NCI-H1694 treated with DMSO at 0.1 percent for 48 hours (cell line): ENCODE measurements at regions not wholly inside any gene's neighbourhood (a gene's known extent, or its start where the extent isn't known, plus 50 kb on each side); places are given as distances from the start of the nearest gene placed in this dataset.

Source experiments
- DNase-seq: peaks from one replicate; lab custom pipeline; 2025; lab: John Stamatoyannopoulos, UW

DNA sequence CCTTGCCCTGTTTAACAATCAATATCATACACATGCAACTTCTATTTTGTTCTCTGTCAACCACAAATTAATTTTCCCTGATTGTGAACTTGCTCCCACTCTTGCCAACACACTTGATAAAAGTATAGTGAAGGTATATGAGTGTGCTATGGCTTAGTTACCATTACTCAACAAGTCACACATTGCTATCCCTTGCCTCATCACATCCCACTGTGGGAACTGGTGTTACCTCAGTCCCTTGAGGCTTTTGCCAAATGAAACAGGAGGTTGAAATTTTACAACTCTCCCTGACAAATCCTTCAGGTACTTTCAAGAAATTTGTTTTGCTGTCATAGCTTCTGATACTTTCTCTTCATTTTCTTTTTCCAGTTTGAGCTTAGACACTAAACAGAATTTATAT lies 472.5 kb upstream of the SEMA3D start:
- no peak for DNase-seq

DNA sequence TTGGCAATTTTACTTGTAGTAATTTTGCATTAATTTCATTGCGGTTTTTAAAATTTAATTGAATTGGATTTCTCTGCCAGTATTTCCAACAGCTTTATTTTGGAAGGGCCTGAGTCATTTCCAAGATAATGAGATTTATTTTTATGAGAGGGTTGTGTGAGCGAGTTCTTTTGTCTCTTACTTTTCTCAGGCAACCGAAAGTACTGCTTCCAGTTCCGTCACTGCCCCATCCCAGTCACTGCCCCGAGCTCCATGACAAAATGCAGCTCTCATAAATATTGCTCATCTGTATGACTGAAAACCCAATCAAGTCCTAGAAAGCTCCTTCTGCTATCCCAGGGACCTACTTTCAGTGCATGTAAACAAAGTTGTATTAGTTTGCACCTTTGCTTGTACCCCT lies 468.4 kb upstream of the SEMA3D start:
- no peak for DNase-seq

DNA sequence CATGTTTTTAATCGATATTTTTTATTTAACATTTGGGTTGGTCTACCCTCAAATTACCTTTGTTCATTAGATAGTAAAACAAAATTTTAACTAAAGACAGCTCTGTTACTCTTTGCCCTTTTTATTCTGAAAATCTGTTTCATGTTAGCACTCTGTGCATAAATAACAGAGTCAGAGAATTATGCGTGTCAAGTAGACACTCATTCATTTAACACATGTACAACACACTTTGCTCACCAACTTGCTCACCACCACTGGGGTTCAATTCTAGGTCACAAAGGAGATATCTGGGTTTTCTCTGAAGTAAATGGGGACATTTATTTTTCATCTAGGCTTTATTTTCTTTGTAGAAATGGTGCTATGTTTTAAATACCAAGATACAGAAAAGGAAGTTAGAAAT lies 457.4 kb upstream of the SEMA3D start:
- no peak for DNase-seq

DNA sequence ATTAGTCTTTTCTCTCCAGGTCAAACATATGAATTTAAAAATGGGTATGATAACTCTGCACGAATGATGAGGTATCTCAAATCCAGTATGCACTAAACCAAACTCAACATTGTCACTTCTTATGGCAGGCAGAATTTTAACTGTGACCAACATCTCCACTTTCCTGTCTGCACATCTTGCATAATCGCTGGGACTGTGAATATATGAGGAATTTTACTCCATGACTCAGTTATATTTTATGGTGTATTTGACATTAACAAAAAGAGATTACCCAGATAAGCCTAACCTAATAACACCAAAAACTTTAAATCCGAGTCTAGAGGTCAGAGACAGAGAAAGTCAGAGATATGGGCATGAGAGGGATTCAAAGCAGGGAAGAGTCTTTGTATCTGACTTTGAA lies 454.5 kb upstream of the SEMA3D start:
- DNase-seq = no peak

DNA sequence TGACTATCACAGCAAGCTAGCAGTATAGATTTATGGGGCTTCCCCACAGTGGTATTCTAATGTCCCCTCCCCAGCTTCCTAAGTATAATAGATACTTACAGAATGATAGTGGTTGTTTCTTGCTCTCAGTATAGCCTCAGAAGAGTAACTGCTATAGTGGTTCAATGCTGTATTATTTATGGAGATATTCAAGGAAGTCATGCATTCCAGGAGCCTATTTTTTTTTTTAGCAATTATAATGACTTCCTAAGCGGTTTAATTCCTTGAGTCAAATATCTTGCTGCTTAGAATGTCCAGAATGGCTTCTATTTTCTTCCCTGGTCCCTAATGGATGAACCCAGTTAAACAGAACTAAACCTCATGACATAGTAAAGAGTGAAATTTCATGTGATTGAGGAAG lies 451.5 kb upstream of the SEMA3D start:
- no peak for DNase-seq

DNA sequence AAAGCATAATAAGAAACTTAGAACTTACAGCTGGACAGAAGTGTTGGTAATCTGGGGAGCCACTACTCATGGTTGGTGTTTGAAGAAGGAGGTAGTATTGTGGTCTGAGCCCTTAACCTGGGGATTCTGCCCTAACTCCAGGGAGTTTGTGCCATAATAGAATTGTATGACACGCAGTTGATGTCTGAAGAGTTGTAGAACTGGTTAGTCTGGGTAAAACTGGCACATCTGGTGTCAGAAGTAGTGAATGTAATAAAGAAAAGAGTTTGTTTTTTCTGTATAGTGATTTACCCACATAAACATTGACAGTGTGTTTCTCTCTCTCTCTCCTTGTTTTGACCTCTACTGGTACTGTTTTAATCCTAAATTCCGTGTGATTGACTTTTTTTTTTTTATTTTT lies 448.1 kb upstream of the SEMA3D start:
- no peak for DNase-seq

DNA sequence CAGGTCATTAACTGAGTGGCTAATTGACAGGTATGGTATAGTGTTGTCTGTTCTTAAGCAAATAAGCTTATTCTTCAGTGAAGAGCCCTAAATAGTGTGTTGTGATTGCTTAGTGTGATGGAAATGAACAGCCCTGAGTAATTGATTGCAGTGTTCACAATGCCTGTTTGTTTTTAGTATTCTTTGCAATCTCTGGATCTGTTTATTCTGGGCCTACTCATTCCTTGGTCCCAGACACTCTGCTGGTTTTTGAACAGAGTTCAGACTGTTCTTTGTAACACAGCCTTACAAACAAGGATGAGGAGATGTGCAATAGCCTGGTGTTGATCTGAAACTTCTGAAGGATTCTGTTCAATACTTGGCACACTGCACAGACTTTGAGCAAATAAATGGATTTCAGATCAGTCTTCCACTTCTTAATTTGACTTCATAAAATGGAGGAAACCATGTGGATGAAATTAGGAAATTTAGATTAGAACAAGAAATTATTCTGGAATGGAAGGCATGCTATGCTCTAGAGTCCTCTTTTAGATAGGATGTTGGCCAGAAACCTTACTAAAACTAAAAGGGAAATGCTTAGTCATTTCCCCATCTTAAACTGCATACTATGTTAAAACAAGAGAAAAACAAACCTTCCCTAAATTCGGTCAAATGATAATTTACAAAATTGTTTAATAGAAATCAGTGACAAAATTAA lies 444.2 kb upstream of the SEMA3D start:
- DNase-seq = no peak

DNA sequence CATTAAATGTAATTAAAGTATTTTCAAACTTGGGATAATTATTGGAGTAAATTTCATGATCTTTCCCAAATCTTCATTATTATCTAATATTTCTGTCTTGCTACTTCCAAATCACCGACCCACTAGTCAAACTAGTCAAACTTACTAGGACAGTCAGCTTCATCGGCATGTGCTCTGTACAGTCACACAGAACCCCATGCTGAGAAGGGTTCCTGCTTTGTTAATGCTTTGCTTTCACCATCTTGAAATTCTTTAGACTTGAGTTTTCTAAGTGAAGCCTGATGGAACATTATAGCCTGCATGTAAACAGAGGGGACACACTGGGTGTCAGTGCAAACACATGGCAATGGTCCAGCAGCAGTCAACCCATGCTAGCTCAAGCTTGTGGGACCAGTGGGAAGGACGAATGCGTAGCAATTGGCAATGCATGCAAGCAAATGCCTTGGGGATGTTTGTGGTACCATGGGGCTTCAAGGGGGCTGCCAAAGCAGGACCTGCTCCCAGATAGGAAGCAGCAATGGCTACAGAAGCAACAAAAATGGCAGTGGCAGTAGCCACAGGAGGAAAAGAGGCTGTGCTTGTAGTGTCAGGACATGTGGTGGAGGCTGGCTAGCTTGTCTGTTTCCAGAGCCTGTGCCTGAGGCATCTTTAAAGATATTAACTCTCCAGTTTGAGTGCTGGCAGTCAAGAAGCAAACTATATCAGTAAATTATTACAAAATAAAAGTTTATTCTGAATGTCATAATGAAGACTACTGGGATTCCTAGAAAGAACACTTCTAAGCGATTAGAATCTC lies 441.1 kb upstream of the SEMA3D start:
- DNase-seq = no peak

DNA sequence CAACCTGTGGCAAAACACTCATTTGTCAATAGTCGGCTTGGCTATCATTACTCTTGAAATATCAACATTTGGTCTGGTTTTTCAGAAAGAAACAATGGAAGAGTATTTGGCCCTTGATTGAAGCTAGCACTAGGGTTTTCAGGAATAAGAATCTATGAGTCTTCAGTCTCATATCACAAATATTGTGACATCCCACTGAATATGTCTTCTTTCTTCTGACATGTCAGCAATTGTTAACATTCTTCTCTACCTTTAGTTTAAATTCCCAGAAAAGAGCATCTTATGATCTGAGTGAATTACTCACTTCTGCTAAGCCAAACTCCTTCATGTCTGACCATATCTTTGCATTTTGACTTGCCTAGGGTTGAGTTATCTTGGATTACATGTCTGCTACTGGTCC lies 435.2 kb upstream of the SEMA3D start:
- no peak for DNase-seq

DNA sequence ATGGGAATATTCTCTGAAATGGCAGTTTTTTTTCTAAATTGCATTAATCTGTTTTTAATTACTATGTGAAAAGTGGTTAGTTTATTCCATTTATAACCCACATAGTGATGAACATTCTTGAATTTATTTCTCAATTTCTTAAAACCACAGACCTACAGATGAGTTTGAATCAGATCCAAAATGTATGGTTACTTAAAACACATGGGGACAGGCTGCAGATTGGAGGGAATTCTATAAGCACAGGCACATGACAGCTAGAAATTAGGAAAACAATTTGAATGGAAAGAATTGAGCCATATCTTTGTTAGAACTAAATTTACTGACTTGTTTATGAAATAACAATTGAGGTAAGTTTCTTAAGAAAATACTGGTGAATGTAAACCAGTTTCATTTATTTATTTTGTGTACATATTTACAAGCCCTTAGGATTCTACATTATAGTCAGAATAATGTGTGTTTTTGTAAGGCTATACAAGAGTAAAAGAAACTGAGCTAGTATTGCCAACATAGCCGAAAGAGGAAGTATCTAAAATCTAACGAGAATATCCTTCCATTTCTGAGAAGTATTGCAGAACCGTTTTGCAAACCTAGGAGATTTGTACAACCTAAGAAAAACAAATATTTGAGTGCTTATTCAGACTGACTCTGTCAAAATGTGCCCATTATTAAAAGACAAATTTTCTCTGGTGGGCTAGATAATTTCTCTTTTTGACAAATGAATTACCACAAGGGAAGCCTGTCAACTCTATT lies 434.3 kb upstream of the SEMA3D start:
- DNase-seq = no peak

DNA sequence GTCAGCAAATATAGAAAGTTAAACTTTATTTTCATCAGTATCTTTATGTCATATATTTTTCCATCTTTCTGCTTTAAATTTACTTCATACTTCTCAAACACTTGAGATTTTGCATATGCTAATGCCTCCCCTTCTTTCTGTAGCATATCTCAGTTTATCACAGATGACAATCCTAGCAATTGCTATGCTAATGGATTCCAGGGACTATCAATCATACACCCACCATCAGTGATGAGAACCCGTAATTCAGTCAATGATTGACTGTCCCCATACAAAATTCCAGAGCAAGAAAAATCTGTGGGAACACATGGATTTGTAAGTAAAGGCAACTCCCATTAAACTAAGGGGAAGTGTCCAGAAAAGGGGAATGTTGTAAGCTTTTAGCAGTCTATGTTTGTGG lies 432.4 kb upstream of the SEMA3D start:
- no peak for DNase-seq

DNA sequence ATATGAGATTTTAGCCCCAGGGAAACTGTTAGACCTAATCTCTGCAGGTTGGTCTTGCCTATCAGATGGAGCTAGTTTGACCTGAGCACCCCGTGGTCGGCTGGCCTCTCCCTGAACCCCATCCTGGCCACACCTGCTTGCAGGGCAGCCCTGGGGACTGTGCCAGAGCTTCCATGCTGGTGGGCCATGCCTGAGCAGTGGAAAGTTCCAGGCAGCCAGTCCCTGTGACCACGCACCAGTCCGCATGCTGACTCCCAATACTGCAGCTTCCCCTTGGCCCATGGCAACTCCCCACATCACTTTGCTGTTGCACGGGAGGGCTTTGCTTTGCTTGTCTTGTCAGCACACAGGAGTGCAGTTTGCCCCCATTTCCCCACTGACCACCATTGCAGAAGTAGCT lies 427.8 kb upstream of the SEMA3D start:
- no peak for DNase-seq

DNA sequence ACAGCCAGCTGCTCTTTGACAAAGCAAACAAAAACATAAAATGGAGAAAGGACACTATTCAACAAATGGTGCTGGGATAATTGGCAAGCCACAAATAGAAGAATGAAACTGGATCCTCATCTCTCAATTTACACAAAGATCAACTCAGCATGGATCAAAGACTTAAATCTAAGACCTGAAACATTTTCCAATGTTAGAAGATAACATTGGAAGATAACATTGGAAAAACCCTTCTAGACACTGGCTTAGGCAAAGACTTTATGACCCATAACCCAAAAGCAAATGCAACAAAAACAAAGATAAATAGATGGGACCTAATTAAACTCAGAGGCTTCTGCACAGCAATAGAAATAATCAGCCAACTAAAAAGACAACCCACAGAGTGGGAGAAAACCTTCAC lies 425.7 kb upstream of the SEMA3D start:
- DNase-seq = no peak

DNA sequence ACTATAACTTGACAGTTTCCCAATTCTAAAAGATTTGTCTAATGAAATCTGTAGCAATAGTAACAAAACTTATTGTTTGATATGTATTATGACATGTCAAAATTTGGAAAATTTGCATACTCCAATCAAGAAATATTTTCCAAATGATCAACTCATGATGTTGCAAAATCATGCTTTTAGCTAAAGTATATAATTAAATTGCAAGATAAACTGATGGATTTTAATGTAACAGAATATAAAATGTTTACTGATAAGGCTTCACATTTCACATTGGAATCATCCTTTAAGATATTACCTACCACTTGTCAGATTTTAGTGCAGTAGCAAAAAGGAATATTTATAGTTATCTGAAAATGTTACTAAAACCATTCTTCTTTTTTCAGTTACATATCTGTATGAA lies 421.9 kb upstream of the SEMA3D start:
- no peak for DNase-seq

DNA sequence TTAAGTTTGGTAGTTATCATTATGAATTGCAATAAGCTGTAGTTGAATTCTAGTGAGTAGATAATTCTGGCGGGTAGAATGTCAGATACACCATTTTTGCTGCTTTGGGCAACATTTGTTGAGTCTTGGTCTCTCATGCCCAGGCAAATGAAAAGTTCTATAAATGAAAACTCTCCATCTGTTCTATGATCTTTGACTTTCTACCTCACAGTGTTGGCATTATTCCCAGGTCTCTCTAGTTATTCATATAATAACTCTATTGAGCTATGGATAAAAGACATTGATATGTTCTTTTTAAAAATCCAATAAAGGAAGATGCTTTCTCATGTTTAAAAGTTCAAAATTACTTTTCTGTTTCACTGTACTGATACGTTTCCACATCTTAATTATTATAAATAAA lies 415.3 kb upstream of the SEMA3D start:
- peak; percentile 97 for DNase-seq

DNA sequence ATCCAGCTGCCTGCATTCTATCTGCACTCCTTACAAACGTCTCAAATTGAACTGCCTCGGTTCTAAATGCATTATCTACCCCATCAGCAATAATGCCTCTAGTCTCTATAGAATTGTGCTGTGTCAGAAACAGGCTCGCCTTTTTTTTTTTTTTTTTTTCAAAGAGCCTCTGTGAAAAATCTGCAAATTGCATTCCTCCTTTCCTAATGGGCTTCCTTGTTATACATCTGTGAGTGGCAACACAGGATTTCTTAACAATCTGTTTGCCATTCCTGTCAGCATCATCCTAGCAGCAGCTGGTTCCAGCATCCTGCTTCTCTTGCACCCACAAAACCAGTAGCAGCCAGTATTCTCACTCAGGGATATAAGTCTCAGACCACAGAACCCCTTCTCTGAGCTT lies 413.5 kb upstream of the SEMA3D start:
- peak; percentile 62 for DNase-seq

DNA sequence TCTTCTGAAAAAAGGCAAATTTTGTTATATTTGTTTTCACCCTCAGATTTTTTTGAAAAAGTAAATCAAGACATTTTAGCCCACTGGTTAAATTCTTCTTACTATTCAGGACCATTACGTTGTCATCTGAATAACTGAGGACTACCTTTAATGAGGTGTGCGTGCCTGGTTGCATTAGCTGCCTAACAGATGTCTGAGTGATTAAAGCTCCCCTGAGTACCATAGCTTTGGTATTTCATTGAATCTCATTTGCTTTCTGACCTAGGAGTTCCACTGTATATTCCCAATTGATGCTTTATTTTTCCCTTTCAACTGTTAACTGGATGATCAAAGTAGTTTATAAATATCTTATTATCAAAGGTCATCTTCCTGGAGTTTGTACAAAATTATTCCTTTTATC lies 410.0 kb upstream of the SEMA3D start:
- DNase-seq = peak; percentile 38

DNA sequence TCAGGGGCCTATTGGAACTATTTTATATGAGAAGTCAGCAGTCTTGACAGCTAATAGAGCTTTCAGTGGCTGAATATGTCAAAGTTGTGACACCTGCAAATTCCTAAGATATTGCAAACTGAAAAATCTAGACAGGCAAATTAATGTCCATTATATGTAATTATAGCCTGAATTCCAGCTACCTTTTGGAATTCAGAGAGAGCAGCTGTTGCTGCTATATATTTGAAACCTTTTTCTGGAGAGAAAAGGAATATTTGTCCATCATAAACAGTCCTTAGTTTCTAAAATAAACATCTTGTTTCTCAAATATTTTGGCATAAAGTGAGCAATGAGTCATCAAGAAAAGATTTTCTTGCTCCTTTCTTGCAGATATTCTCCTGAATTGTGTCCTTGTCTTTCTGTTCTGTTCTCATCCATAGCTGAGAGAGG lies 408.9 kb upstream of the SEMA3D start:
- DNase-seq = no peak

DNA sequence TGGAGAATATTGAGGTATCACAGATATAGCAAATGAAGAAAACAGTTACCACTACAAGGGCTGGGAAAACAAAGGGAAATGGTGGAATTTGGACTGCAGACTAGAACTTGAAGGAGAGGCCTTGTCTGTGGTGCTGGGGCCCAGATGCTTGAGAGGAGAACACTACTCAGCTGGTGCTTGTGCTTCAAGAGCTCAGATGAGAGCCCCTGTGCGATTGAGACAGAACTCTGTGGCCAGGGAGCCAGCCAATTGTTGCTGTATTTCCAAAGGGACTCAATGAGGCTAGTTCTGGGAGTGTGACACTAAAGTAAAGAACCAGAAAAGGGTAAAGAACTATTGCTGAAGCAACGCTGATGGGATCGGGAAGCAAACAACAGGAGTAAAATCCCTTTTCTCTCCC lies 406.5 kb upstream of the SEMA3D start:
- no peak for DNase-seq

DNA sequence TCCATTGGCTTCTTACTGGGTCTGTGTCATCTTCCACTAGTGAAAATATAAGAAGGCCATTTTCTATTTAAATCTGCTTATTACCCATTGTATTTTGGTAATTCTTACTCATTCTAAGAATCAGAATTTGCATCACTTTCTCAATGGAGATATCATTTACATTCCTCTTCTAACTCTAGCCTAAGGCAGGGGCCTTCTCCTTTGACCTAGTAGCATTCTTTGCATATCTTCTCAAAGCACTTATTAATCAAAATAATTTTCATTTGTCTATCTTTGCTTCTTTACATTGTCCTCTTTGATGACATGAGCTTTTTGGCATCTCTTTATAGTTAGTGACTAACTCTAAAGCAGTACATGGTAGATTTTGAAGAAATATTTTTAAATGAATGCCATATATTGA lies 400.9 kb upstream of the SEMA3D start:
- no peak for DNase-seq

DNA sequence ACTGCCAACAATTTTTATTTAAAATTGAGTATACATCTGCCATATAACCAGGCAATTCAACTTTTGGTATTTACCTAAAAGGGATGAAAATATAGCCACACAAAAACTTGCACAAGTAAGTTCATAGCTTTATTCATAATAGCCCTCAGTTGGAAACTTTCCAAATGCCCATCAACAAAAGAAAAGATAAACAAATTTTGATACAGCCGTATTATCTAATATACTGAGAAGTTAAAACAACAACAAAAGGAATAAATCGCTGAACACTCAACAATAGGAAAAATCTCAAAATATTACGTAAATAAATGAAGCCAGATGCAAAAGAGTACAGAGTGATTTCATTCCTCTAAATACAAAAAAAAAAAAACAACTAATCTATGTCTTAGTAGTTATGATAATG lies 399.2 kb upstream of the SEMA3D start:
- no peak for DNase-seq

DNA sequence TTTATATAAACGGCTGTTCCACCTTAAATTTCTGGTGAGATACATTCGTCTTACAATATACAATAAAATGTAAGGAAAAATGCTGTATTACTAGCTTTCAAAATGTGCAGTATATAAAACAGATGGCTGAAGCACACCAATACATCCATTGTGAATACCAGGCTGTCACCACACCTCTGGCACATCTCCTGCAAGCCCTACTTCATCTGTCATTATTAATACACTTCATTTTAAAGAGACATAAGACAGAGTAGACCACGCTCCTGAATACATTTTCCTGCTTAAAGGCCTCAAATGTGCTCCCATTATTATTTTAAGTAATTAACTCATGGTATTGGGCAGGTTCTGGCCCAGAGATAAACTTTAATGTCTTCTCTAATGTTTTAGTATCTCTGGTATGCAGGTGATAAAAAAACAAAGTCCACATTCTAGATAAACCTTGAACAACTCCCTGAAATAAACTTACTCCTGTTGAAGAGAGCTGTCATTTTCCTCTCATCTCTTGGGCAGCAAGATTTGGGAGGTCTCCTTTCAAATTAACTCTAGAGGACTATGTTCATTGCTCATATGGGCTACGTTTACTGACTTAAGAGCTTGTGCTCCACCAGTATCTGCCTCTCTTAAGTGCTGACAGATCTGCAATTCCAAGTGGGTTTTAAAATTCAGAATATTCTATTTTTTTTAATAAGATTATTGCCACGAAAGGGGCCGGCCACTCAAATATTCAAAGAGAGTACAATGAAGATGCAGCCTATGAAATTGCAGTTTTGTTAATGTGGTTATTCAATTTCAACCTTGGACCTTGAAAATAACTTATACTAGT lies 396.5 kb upstream of the SEMA3D start:
- peak; percentile 55 for DNase-seq
